Liver (tissue), 7 donors: ENCODE measurements at regions not wholly inside any gene's neighbourhood (a gene's known extent, or its start where the extent isn't known, plus 50 kb on each side); places are given as distances from the start of the nearest gene placed in this dataset.

Experiments used
- DNase-seq: peaks from one replicate; pipeline ENCODE4 v3.0.0-alpha.2; 2017; ENCODE audit warnings: low spot score
- H3K27ac ChIP-seq, 2 donors: one replicate each; pipeline ENCODE4 v1.7.0; 2013; ENCODE audit warnings: inconsistent platforms in 2 of 2, low read length in 2 of 2, control low read depth in 1 of 2, low read depth in 1 of 2, mild to moderate bottlenecking in 1 of 2
- H3K27me3 ChIP-seq, 4 donors: one replicate each; pipeline versions ENCODE4 v1.6.1 to v1.7.0; 2013; ENCODE audit warnings: low read length in 3 of 4, inconsistent platforms in 1 of 4, mild to moderate bottlenecking in 1 of 4, moderate library complexity in 1 of 4; ENCODE audit not compliant: control insufficient read depth in 4 of 4, insufficient read depth in 4 of 4
- H3K36me3 ChIP-seq, 4 donors: one replicate each; pipeline versions ENCODE4 v1.6.1 to v1.7.0; 2013; ENCODE audit warnings: low read length in 3 of 4, mild to moderate bottlenecking in 3 of 4, low read depth in 1 of 4, moderate library complexity in 1 of 4; ENCODE audit not compliant: control insufficient read depth in 4 of 4, insufficient read depth in 3 of 4
- H3K4me1 ChIP-seq, 4 donors: one replicate each; pipeline versions ENCODE4 v1.6.1 to v1.7.0; 2013; ENCODE audit warnings: low read length in 3 of 4, mild to moderate bottlenecking in 3 of 4, moderate library complexity in 1 of 4; ENCODE audit not compliant: control insufficient read depth in 4 of 4, insufficient read depth in 4 of 4
- H3K4me3 ChIP-seq, 3 donors: one replicate each; pipeline versions ENCODE4 v1.6.1 to v1.7.0; 2013; ENCODE audit warnings: low read length in 3 of 3, control low read depth in 1 of 3, low read depth in 1 of 3, mild to moderate bottlenecking in 1 of 3
- H3K9ac ChIP-seq, 2 donors: one replicate each; pipeline ENCODE4 v1.7.0; 2013; ENCODE audit warnings: low read length in 2 of 2, mild to moderate bottlenecking in 2 of 2, moderate library complexity in 2 of 2, control low read depth in 1 of 2, low read depth in 1 of 2
- H3K9me3 ChIP-seq, 4 donors: one replicate each; pipeline versions ENCODE4 v1.6.1 to v1.7.0; 2013; ENCODE audit warnings: low read length in 3 of 4; ENCODE audit not compliant: control insufficient read depth in 4 of 4
- EGR1 ChIP-seq, 2 donors: IDR thresholded peaks; 2 replicates each; pipeline ENCODE4 v1.6.1; 2016 to 2018; ENCODE audit warnings: antibody characterized with exemption in 2 of 2, low read depth in 2 of 2
- FOXA1 ChIP-seq: IDR thresholded peaks from 2 replicates; pipeline ENCODE4 v1.6.1; 2016; ENCODE audit warnings: antibody characterized with exemption
- FOXA2 ChIP-seq: IDR thresholded peaks from 2 replicates; pipeline ENCODE4 v1.6.1; 2016; ENCODE audit warnings: antibody characterized with exemption
- GABPA ChIP-seq, 2 donors: IDR thresholded peaks in 1 of 2; conservative IDR thresholded peaks in 1 of 2; 2 replicates each; pipeline ENCODE4 v1.6.1; 2016; ENCODE audit warnings: antibody characterized with exemption in 2 of 2, mild to moderate bottlenecking in 1 of 2, moderate library complexity in 1 of 2
- HNF4A ChIP-seq, 2 donors: conservative IDR thresholded peaks; 2 replicates each; pipeline ENCODE4 v1.6.1; 2016; ENCODE audit warnings: antibody characterized with exemption in 2 of 2, mild to moderate bottlenecking in 2 of 2
- HNF4G ChIP-seq: IDR thresholded peaks from 2 replicates; pipeline ENCODE4 v1.6.1; 2016; ENCODE audit warnings: antibody characterized with exemption
- JUND ChIP-seq, 2 donors: IDR thresholded peaks; 2 replicates each; pipeline ENCODE4 v1.6.1; 2016; ENCODE audit warnings: antibody characterized with exemption in 2 of 2
- NR2F2 ChIP-seq: IDR thresholded peaks from 2 replicates; pipeline ENCODE4 v1.6.1; 2016; ENCODE audit warnings: antibody characterized with exemption
- RAD21 ChIP-seq, 2 donors: IDR thresholded peaks; 2 replicates each; pipeline ENCODE4 v1.6.1; 2016; ENCODE audit warnings: antibody characterized with exemption in 2 of 2, mild to moderate bottlenecking in 2 of 2
- RXRA ChIP-seq, 2 donors: IDR thresholded peaks; 2 replicates each; pipeline ENCODE4 v1.6.1; 2017 to 2018; ENCODE audit warnings: antibody characterized with exemption in 2 of 2, mild to moderate bottlenecking in 1 of 2
- SP1 ChIP-seq: IDR thresholded peaks from 2 replicates; pipeline ENCODE4 v1.6.1; 2018; ENCODE audit warnings: antibody characterized with exemption, mild to moderate bottlenecking
- TAF1 ChIP-seq: conservative IDR thresholded peaks from 2 replicates; pipeline ENCODE4 v1.6.1; 2016; ENCODE audit warnings: antibody characterized with exemption, mild to moderate bottlenecking
- YY1 ChIP-seq: IDR thresholded peaks from 2 replicates; pipeline ENCODE4 v1.6.1; 2016; ENCODE audit warnings: antibody characterized with exemption, mild to moderate bottlenecking
- WGBS: extraction: QIAGEN DNeasy Blood & Tissue Kit; methylation state at CpG from one replicate; pipeline ENCODE4 v1.1.7; 2013; 5-methylcytosine and 5-hydroxymethylcytosine counted together
- TF ChIP-seq, protein P1 (sequence below): IDR thresholded peaks from 2 replicates; pipeline ENCODE4 v1.6.1; 2016; ENCODE audit warnings: antibody characterized with exemption
- TF ChIP-seq, protein P2 (sequence below): IDR thresholded peaks from 2 replicates; pipeline ENCODE4 v1.6.1; 2016; ENCODE audit warnings: antibody characterized with exemption
- TF ChIP-seq, protein P3 (sequence below): IDR thresholded peaks from 2 replicates; pipeline ENCODE4 v1.6.1; 2016; ENCODE audit warnings: antibody characterized with exemption, mild to moderate bottlenecking
- donor health status: healthy.
- donor health status: healthy.
- donor health status: healthy.
- donor health status: healthy.

DNA sequence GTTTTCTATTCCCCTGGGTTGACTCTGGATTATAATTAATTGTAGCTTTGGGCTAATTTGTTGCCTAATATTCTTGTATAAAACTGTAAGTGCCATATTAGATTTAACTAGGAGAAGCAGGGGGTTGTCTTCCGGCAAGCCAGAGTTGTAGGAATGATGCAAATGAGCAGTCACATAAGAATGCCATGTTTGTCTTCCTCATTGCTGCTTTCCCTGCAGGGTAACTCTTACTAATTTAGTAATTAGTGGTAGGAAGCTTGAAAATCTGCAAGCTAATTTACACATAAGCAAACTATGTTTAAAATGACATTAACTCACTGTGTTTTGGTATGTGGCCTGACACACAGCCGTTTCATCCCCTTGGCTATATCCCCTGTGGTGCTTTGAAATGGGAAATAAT is 527.8 kb downstream of the KCTD16 start:
- DNase-seq, result no peak
- Histone ChIP-seq H3K4me1 (no peaks in the 10 kb centered on the region), H3K27ac (no peak overlapping the region), H3K36me3 (no peaks in the 10 kb centered on the region), H3K9ac (no peak overlapping the region), H3K4me3 (no peak overlapping the region), H3K27me3 (no peaks in the 10 kb centered on the region), H3K9me3 (no peaks in the 10 kb centered on the region)
- WGBS, result 70% methylated on average over 2 of the region's 2 CpGs
- TF ChIP-seq, protein P1, sequence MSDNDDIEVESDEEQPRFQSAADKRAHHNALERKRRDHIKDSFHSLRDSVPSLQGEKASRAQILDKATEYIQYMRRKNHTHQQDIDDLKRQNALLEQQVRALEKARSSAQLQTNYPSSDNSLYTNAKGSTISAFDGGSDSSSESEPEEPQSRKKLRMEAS, result no peak
- TF ChIP-seq FOXA1 (no peak), FOXA2 (no peak), JUND (IDR thresholded peaks at IDR 0.05) (no peak), YY1 (no peak), RXRA (IDR thresholded peaks at IDR 0.05) (no peak)

DNA sequence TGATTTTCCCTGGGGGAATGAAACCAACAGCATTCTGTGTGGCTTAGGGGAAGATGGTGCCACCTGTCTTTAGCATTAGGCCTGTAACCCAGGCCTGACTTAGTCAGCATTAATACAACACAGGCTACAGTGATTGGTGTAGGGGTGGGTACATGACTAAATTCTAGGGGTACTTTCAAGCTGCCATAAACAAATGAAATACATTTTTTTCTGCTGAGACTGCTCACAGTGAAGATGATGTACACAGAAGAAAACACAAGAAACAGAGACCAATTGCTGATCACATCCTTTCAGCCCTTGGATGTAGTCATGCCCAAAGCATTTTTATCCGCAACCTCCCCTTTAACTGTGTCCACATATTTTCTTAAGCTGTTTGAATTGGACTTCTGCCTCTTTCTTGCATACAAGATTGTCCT is 527.2 kb downstream of the KCTD16 start:
- no peak overlapping the region for H3K9ac ChIP-seq
- no peaks in the 10 kb centered on the region for H3K36me3 ChIP-seq
- H3K4me3 ChIP-seq, result no peak overlapping the region
- no peaks in the 10 kb centered on the region for H3K4me1 ChIP-seq
- WGBS, result 89% methylated on average over 1 of the region's 1 CpG
- H3K9me3 ChIP-seq, result no peaks in the 10 kb centered on the region
- DNase-seq, result no peak
- TF ChIP-seq YY1, result no peak
- H3K27ac ChIP-seq, result no peak overlapping the region
- no peaks in the 10 kb centered on the region for H3K27me3 ChIP-seq

DNA sequence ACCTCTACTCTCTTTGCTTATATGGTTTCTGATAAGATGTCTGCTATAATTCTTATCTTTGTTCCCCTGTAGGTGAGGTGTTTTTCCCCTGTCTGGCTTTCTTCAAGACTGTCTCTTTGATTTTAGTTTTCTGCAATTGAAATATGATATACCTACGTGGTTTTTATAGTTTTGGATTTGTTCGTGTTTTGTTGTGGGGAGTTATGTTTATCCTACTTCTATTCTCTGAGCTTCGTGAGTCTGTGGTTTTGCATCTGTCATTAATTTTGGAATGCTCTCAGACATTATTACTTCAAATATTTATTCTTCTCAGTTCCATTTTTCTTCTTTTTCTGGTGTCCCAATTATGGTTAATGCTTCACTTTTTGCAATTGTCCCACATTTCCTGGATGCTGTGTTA is 521.3 kb downstream of the KCTD16 start:
- WGBS, result 63% methylated on average over 3 of the region's 3 CpGs
- no peak overlapping the region for H3K4me3 ChIP-seq

DNA sequence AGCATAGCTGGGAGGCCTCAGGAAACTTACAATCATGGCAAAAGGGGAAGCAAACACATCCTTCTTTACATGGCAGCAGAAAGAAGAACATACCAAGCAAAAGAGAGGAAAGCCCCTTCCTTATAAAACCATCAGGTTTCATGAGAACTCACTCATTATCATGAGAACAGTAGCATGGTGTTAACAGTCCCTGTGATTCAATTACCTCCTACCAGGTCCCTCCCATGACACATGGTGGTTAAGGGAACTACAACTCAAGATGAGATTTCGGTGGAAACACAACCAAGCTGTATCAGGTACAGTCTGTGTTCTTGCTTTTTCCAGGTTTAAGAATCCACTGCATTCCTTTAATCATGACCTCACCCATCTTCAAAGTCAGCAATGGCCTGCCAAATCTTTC is 514.2 kb downstream of the KCTD16 start:
- no peak for DNase-seq
- WGBS, result 70% methylated on average over 1 of the region's 1 CpG
- Histone ChIP-seq H3K9me3 (no peaks in the 10 kb centered on the region), H3K9ac (no peak overlapping the region), H3K27me3 (peaks cover 0 to 3% (median 0%) of the 10 kb centered on the region in 4 donors), H3K36me3 (no peaks in the 10 kb centered on the region), H3K4me3 (no peak overlapping the region), H3K27ac (no peak overlapping the region), H3K4me1 (no peaks in the 10 kb centered on the region)
- TF ChIP-seq EGR1 (IDR thresholded peaks at IDR 0.05; ENCODE audit: low read depth in 2 of 2) (no peak), NR2F2 (no peak), RAD21 (IDR thresholded peaks at IDR 0.05) (no peak), RXRA (IDR thresholded peaks at IDR 0.05) (no peak), SP1 (no peak), GABPA (IDR thresholded peaks at IDR 0.05 in 1 of 2, conservative IDR thresholded peaks at IDR 0.05 in 1 of 2) (no peak), HNF4G (no peak), TAF1 (no peak), JUND (IDR thresholded peaks at IDR 0.05) (no peak), HNF4A (conservative IDR thresholded peaks at IDR 0.05) (no peak)
- TF ChIP-seq, protein P2, sequence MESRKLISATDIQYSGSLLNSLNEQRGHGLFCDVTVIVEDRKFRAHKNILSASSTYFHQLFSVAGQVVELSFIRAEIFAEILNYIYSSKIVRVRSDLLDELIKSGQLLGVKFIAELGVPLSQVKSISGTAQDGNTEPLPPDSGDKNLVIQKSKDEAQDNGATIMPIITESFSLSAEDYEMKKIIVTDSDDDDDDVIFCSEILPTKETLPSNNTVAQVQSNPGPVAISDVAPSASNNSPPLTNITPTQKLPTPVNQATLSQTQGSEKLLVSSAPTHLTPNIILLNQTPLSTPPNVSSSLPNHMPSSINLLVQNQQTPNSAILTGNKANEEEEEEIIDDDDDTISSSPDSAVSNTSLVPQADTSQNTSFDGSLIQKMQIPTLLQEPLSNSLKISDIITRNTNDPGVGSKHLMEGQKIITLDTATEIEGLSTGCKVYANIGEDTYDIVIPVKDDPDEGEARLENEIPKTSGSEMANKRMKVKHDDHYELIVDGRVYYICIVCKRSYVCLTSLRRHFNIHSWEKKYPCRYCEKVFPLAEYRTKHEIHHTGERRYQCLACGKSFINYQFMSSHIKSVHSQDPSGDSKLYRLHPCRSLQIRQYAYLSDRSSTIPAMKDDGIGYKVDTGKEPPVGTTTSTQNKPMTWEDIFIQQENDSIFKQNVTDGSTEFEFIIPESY, result no peak
- TF ChIP-seq, protein P3, sequence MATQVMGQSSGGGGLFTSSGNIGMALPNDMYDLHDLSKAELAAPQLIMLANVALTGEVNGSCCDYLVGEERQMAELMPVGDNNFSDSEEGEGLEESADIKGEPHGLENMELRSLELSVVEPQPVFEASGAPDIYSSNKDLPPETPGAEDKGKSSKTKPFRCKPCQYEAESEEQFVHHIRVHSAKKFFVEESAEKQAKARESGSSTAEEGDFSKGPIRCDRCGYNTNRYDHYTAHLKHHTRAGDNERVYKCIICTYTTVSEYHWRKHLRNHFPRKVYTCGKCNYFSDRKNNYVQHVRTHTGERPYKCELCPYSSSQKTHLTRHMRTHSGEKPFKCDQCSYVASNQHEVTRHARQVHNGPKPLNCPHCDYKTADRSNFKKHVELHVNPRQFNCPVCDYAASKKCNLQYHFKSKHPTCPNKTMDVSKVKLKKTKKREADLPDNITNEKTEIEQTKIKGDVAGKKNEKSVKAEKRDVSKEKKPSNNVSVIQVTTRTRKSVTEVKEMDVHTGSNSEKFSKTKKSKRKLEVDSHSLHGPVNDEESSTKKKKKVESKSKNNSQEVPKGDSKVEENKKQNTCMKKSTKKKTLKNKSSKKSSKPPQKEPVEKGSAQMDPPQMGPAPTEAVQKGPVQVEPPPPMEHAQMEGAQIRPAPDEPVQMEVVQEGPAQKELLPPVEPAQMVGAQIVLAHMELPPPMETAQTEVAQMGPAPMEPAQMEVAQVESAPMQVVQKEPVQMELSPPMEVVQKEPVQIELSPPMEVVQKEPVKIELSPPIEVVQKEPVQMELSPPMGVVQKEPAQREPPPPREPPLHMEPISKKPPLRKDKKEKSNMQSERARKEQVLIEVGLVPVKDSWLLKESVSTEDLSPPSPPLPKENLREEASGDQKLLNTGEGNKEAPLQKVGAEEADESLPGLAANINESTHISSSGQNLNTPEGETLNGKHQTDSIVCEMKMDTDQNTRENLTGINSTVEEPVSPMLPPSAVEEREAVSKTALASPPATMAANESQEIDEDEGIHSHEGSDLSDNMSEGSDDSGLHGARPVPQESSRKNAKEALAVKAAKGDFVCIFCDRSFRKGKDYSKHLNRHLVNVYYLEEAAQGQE, result no peak

More for the DNA sequence above, 521.3 kb downstream of the KCTD16 start:
- TF ChIP-seq SP1 (no peak), FOXA2 (no peak), GABPA (IDR thresholded peaks at IDR 0.05 in 1 of 2, conservative IDR thresholded peaks at IDR 0.05 in 1 of 2) (no peak)
- TF ChIP-seq, protein P2, result no peak
- H3K4me1 ChIP-seq, result no peaks in the 10 kb centered on the region
- no peaks in the 10 kb centered on the region for H3K9me3 ChIP-seq
- no peak overlapping the region for H3K9ac ChIP-seq
- H3K27me3 ChIP-seq, result peaks cover 0 to 2% (median 0%) of the 10 kb centered on the region in 4 donors
- H3K27ac ChIP-seq, result no peak overlapping the region
- no peak for DNase-seq
- H3K36me3 ChIP-seq, result no peaks in the 10 kb centered on the region
